RWPE2 (cell line): ENCODE measurements at regions not wholly inside any gene's neighbourhood (a gene's known extent, or its start where the extent isn't known, plus 50 kb on each side); places are given as distances from the start of the nearest gene placed in this dataset.
A peak's percentile ranks its signal among the peaks of the same experiment; 100 is the strongest.

Experiments used
- ATAC-seq: fragments of 200-7000 bp; cut with Tn5 transposase; 3 replicates; pipeline ENCODE4 v1.9.1; 2021; ENCODE audit warnings: low read depth
- DNase-seq: peaks from one replicate; pipeline ENCODE4 v3.0.0-alpha.2; 2020; ENCODE audit warnings: low spot score
- H3K27ac ChIP-seq: fragments of 450-650 bp; 2 replicates; pipeline ENCODE4 v1.5.1; 2017; ENCODE audit warnings: mild to moderate bottlenecking; ENCODE audit not compliant: poor library complexity, severe bottlenecking
- H3K27me3 ChIP-seq: fragments of 250-450 bp; sonication (Bioruptor Pico); 2 replicates; pipeline ENCODE4 v1.5.1; 2021; ENCODE audit warnings: mild to moderate bottlenecking, moderate library complexity; ENCODE audit not compliant: insufficient read depth, poor library complexity, severe bottlenecking
- H3K36me3 ChIP-seq: fragments of 250-450 bp; sonication (Bioruptor Pico); 2 replicates; pipeline ENCODE4 v1.5.1; 2020; ENCODE audit warnings: low read depth, mild to moderate bottlenecking, moderate library complexity
- H3K4me1 ChIP-seq: fragments of 250-450 bp; sonication (Bioruptor Pico); 2 replicates; pipeline ENCODE4 v1.5.1; 2021; ENCODE audit warnings: mild to moderate bottlenecking, moderate library complexity; ENCODE audit not compliant: insufficient read depth, poor library complexity, severe bottlenecking
- H3K4me3 ChIP-seq: fragments of 250-450 bp; sonication (Bioruptor Pico); 2 replicates; pipeline ENCODE4 v1.5.1; 2021; ENCODE audit warnings: mild to moderate bottlenecking, moderate library complexity; ENCODE audit not compliant: severe bottlenecking
- H3K9me3 ChIP-seq: fragments of 250-450 bp; sonication (Bioruptor Pico); 2 replicates; pipeline ENCODE4 v1.5.1; 2021; ENCODE audit warnings: mild to moderate bottlenecking, moderate library complexity; ENCODE audit not compliant: severe bottlenecking
- CTCF ChIP-seq: fragments of 450-650 bp; IDR thresholded peaks from one replicate; pipeline ENCODE4 v1.5.1; 2017; ENCODE audit warnings: mild to moderate bottlenecking, moderate library complexity; ENCODE audit not compliant: poor library complexity, severe bottlenecking

- no peak for ATAC-seq
- TF ChIP-seq CTCF = no peak
- no peaks in the 10 kb centered on the region for H3K9me3 ChIP-seq
- H3K27ac ChIP-seq = no peak overlapping the region
- DNase-seq = no peak
- no peak overlapping the region for H3K4me3 ChIP-seq
- no peaks in the 10 kb centered on the region for H3K27me3 ChIP-seq
- no peaks in the 10 kb centered on the region for H3K36me3 ChIP-seq
- peaks cover 30% of the 10 kb centered on the region for H3K4me1 ChIP-seq
Observed at GRCh38 chr12:67535971-67536370, 112.6 kb upstream of the DYRK2 start.

GRCh38 chr12:67539329-67539728 is 109.2 kb upstream of the DYRK2 start:
- DNase-seq (no peak), ATAC-seq (no peak)
- no peaks in the 10 kb centered on the region for H3K27me3 ChIP-seq
- TF ChIP-seq CTCF = no peak
- no peaks in the 10 kb centered on the region for H3K36me3 ChIP-seq
- H3K4me1 ChIP-seq = peaks cover 24% of the 10 kb centered on the region
- H3K4me3 ChIP-seq = no peak overlapping the region
- no peaks in the 10 kb centered on the region for H3K9me3 ChIP-seq
- no peak overlapping the region for H3K27ac ChIP-seq

GRCh38 chr12:67539946-67540345 is 108.6 kb upstream of the DYRK2 start:
- H3K9me3 ChIP-seq = no peaks in the 10 kb centered on the region
- H3K4me1 ChIP-seq = peaks cover 18% of the 10 kb centered on the region
- H3K4me3 ChIP-seq = no peak overlapping the region
- peak overlapping the region; percentile 11 for H3K27ac ChIP-seq
- H3K27me3 ChIP-seq = no peaks in the 10 kb centered on the region
- no peak for TF ChIP-seq CTCF
- DNase-seq (no peak), ATAC-seq (0 out of 3 replicates have a peak, but pooled peaks have one; percentile 25)
- no peaks in the 10 kb centered on the region for H3K36me3 ChIP-seq

GRCh38 chr12:67540920-67541624 is 107.5 kb upstream of the DYRK2 start:
- DNase-seq (no peak), ATAC-seq (peak; percentile 91)
- Histone ChIP-seq H3K27me3 (no peaks in the 10 kb centered on the region), H3K4me1 (peaks cover 16% of the 10 kb centered on the region), H3K4me3 (no peak overlapping the region), H3K27ac (peak overlapping the region; percentile 11), H3K9me3 (no peaks in the 10 kb centered on the region), H3K36me3 (no peaks in the 10 kb centered on the region)
- TF ChIP-seq CTCF = no peak

- DNase-seq (no peak), ATAC-seq (no peak)
- no peaks in the 10 kb centered on the region for H3K27me3 ChIP-seq
- peaks cover 16% of the 10 kb centered on the region for H3K4me1 ChIP-seq
- TF ChIP-seq CTCF = no peak
- peak overlapping the region; percentile 11 for H3K27ac ChIP-seq
- H3K9me3 ChIP-seq = no peaks in the 10 kb centered on the region
- H3K36me3 ChIP-seq = no peaks in the 10 kb centered on the region
- no peak overlapping the region for H3K4me3 ChIP-seq
Observed at GRCh38 chr12:67541625-67541991, 106.9 kb upstream of the DYRK2 start.
